Putamen (tissue), 1 donor: ENCODE measurements at regions not wholly inside any gene's neighbourhood (a gene's known extent, or its start where the extent isn't known, plus 50 kb on each side); places are given as distances from the start of the nearest gene placed in this dataset.

ENCODE experiments used
- DNase-seq: peaks from one replicate; pipeline ENCODE4 v3.0.0-alpha.2; 2016; ENCODE audit warnings: low spot score

DNA sequence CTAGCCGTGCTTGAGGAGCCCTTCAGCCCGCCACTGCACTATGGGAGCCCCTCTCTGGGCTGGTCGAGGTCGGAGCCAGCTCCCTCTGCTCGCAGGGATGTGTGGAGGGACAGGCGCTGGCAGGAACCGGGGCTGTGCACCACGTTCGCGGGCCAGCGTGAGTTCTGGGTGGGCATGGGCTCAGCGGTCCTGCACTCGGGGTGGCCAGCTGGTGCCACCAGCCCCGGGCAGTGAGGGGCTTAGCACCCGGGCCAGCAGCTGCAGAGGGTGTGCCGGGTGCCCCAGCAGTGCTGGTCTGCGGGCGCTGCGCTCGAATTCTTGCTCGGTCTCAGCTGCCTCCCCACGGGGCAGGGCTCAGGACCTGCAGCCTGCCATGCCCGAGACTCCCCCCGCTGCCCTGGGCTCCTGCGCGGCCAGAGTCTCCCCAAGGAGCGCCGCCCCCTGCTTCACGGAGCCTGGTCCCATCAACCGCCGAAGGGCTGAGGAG is 90.8 kb upstream of the NRG3 start:
- DNase-seq, result no peak

DNA sequence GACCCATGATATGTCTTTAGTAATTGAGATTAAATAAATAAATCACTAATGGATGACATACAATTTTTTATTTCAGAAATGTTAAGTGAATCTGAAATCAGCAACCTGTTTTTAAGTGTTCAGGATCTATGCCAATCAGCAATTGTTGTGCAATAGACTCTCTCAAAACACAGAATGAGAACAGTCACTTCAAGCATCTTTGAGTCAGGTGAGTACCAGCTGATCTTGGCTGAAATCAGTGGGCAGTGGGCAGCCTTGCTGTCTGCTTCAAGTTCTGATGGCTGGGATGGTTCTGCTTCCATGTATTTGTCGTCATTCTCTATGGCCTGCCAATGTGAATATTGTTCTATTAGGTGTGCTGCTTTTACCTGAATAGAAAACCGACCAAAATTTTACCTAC is 82.3 kb upstream of the NRG3 start:
- no peak for DNase-seq

DNA sequence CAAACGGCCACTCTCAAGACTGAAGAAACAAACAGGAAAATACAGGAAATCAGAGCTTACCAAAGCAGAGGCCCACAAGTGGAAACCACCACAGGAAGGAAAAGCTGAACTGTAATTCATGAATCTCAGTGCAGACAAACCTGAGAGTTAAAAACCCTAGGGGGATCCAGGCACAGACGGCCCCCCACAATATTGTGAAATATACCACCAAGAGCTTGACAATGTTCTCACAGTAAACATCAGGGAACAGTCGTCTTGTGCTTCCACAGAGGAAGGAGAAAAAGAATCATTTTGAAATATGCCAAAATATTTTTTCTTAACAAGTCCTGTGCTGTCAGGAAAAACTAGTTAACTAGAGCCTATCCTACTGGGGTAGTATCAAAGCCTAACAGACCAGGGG is 68.2 kb upstream of the NRG3 start:
- DNase-seq, result no peak

DNA sequence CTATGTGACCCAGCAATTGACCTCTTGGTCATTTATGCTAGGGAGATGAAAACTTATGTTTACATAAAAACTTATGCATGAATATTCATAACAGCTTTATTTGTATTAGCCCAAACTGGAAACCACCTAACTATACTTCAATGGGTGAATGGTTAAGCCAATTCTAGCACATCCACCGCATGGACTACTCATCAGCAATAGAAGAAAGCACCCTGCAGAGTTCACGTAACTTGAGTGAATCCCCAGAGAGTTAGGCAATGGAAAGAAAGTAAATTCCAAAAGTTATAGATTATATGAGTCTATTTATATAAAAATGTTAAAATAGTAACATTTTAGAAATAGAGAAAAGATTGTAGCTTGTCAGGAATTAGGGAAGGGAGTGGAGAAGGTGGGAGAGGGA is 60.2 kb upstream of the NRG3 start:
- DNase-seq, result no peak

DNA sequence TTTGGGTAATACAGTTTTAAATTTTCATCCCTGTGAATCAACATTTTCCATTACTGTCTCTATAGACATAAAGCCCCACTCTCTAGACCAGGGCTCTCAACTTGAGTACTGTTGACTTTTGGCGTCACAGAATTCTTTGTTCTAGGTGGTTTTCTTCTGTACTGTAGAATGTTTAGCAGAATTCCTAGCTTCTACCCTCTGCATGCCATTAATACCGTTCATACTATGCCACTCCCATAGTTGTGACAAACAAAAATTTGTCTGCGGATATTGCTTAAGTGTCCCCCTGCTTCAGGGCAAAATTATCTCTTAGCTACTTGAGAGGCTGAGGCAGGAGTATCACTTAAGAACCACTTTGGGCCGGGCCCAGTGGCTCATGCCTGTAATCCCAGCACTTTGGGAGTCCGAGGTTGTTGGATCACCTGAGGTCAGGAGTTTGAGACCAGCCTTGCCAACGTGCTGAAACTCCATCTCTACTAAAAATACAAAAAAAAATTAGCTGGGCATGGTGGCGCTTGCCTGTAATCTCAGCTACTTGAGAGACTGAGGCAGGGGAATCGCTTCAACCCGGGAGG is 57.3 kb upstream of the NRG3 start:
- DNase-seq, result no peak

DNA sequence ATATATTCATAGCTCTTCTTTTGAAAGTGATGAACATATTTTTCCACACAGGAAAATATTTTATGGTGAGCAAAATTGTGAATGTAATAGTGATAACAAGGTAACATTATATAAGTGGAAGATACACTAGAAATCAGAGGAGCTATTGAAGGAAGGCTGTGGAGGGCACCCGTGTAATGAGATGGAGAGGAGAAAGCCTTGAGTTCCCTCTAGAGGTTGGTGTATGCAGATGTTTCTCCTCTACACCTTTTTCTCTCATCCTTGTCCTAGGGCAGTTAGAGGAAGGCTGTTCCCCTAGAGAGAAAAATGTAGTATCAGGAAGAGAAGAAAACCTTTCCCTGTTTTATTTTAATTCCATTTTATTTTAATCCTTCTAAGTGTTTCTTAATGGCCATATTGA is 54.6 kb upstream of the NRG3 start:
- DNase-seq, result no peak
